ENCODE measurements at regions not wholly inside any gene's neighbourhood (a gene's known extent, or its start where the extent isn't known, plus 50 kb on each side); places are given as distances from the start of the nearest gene placed in this dataset.

- no peak for DNase-seq
These were observed 60.8 kb upstream of the NUDT12 start for GRCh38 chr5:103623425-103623824.

- no peak for DNase-seq
These were observed 59.0 kb upstream of the NUDT12 start for GRCh38 chr5:103621548-103621930.

- DNase-seq: no peak
These were observed 58.4 kb upstream of the NUDT12 start for GRCh38 chr5:103620851-103621547.

- DNase-seq: no peak
These were observed 55.3 kb upstream of the NUDT12 start for GRCh38 chr5:103617913-103618312.

GRCh38 chr5:103617090-103617489 lies 54.5 kb upstream of the NUDT12 start:
- no peak for DNase-seq

GRCh38 chr5:103612545-103612944 lies 50.0 kb upstream of the NUDT12 start:
- no peak for DNase-seq

All from eye (tissue), 1 donor.